ENCODE measurements at regions not wholly inside any gene's neighbourhood (a gene's known extent, or its start where the extent isn't known, plus 50 kb on each side); places are given as distances from the start of the nearest gene placed in this dataset.

- ChIA-PET CTCF (no interaction called here), POLR2A (ENCODE audit: unreplicated experiment) (no interaction called here)
- H3K9me3 ChIP-seq (ENCODE audit: low read length) = no peaks in the 10 kb centered on the region
- H3K36me3 ChIP-seq (ENCODE audit: low read depth, low read length) = no peaks in the 10 kb centered on the region
- no peaks in the 10 kb centered on the region for H3K9me2 ChIP-seq (replicated peaks; ENCODE audit: low read length)
- H3F3A ChIP-seq (ENCODE audit: low read length, unreplicated experiment) = no peaks in the 10 kb centered on the region
- H3K9ac ChIP-seq (ENCODE audit: low read length) = no peak overlapping the region
- H4K20me1 ChIP-seq (ENCODE audit: low read length) = no peaks in the 10 kb centered on the region
- BruUV-seq (replicated peaks) = no TSS peak
- no peak overlapping the region for H3K4me2 ChIP-seq (ENCODE audit: low read length)
- H3K27ac ChIP-seq (ENCODE audit: low read length) = no peak overlapping the region
- H3K4me1 ChIP-seq (ENCODE audit: insufficient read depth, low read length) = no peaks in the 10 kb centered on the region
- ATAC-seq (no peak), DNase-seq (no peak)
- intact Hi-C loops (cut with micrococcal nuclease) = no loop called here
- H2AFZ ChIP-seq (ENCODE audit: low read length) = no peak overlapping the region
- H3K79me2 ChIP-seq (ENCODE audit: low read length) = no peaks in the 10 kb centered on the region
- no peak for TF ChIP-seq EZH2 (IDR thresholded peaks at IDR 0.05; ENCODE audit: low read length, unreplicated experiment)
- no peak for TF ChIP-seq CTCF (conservative IDR thresholded peaks at IDR 0.05; ENCODE audit: low read depth, low read length)
- no peak for TF ChIP-seq EZH2phosphoT487 (IDR thresholded peaks at IDR 0.05; ENCODE audit: borderline replicate concordance, low read length)
- H3K4me3 ChIP-seq (ENCODE audit: low read length) = no peak overlapping the region
- no peaks in the 10 kb centered on the region for H3K27me3 ChIP-seq (ENCODE audit: low read length)
Observed at GRCh38 chr2:129732630-129733026, 246.8 kb upstream of the RAB6C start.

- Histone ChIP-seq H3K4me3 (ENCODE audit: low read length) (no peak overlapping the region), H4K20me1 (ENCODE audit: low read length) (no peaks in the 10 kb centered on the region), H3F3A (ENCODE audit: low read length, unreplicated experiment) (no peaks in the 10 kb centered on the region), H3K4me1 (ENCODE audit: insufficient read depth, low read length) (no peaks in the 10 kb centered on the region), H3K79me2 (ENCODE audit: low read length) (no peaks in the 10 kb centered on the region), H3K36me3 (ENCODE audit: low read depth, low read length) (no peaks in the 10 kb centered on the region), H3K4me2 (ENCODE audit: low read length) (no peak overlapping the region), H3K9ac (ENCODE audit: low read length) (no peak overlapping the region), H2AFZ (ENCODE audit: low read length) (no peak overlapping the region), H3K27me3 (ENCODE audit: low read length) (no peaks in the 10 kb centered on the region), H3K9me2 (replicated peaks; ENCODE audit: low read length) (no peaks in the 10 kb centered on the region), H3K9me3 (ENCODE audit: low read length) (no peaks in the 10 kb centered on the region), H3K27ac (ENCODE audit: low read length) (no peak overlapping the region)
- BruUV-seq (replicated peaks) = no TSS peak
- ATAC-seq = no peak
- POLR2A ChIA-PET (ENCODE audit: unreplicated experiment) = no interaction called here
- TF ChIP-seq EZH2 (IDR thresholded peaks at IDR 0.05; ENCODE audit: low read length, unreplicated experiment) (no peak), CTCF (conservative IDR thresholded peaks at IDR 0.05; ENCODE audit: low read depth, low read length) (no peak), EZH2phosphoT487 (IDR thresholded peaks at IDR 0.05; ENCODE audit: borderline replicate concordance, low read length) (no peak)
- intact Hi-C loops (cut with micrococcal nuclease) = no loop called here
- CTCF ChIA-PET = no interaction called here
- DNase-seq = no peak
Observed at GRCh38 chr2:129733041-129733440, 246.4 kb upstream of the RAB6C start.

DNA sequence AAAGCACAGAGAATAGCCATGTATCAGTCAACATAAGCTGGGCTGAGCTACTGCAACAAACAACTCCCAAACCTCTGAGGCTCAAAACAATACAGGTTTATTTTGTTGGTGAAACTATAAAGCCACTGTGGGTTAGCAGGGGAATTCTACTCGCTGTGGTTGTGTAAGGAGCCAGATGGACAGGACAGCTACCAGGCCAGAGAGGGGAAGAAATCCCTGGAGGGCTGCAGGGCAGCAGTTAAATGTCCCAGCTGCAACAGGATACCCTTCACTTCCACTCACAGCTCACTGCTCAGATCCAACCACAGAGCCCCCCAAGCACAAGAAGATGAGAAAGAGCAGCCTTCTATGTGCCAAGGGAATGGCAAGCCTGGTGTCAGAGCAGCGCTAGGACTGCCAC, 245.9 kb upstream of the RAB6C start:
- DNase-seq = no peak
- no peaks in the 10 kb centered on the region for H3K27me3 ChIP-seq (ENCODE audit: low read length)
- intact Hi-C loops (cut with micrococcal nuclease) = no loop called here
- no peak overlapping the region for H2AFZ ChIP-seq (ENCODE audit: low read length)
- ChIA-PET POLR2A (ENCODE audit: unreplicated experiment) (no interaction called here), CTCF (no interaction called here)
- BruUV-seq (replicated peaks) = no TSS peak
- H3K27ac ChIP-seq (ENCODE audit: low read length) = no peak overlapping the region
- no peaks in the 10 kb centered on the region for H4K20me1 ChIP-seq (ENCODE audit: low read length)
- H3K79me2 ChIP-seq (ENCODE audit: low read length) = no peaks in the 10 kb centered on the region
- H3K4me2 ChIP-seq (ENCODE audit: low read length) = no peak overlapping the region
- H3K9me2 ChIP-seq (replicated peaks; ENCODE audit: low read length) = no peaks in the 10 kb centered on the region
- H3K9me3 ChIP-seq (ENCODE audit: low read length) = no peaks in the 10 kb centered on the region
- H3K4me3 ChIP-seq (ENCODE audit: low read length) = no peak overlapping the region
- H3K36me3 ChIP-seq (ENCODE audit: low read depth, low read length) = no peaks in the 10 kb centered on the region
- ATAC-seq = no peak
- H3K9ac ChIP-seq (ENCODE audit: low read length) = no peak overlapping the region
- H3F3A ChIP-seq (ENCODE audit: low read length, unreplicated experiment) = no peaks in the 10 kb centered on the region
- TF ChIP-seq EZH2 (IDR thresholded peaks at IDR 0.05; ENCODE audit: low read length, unreplicated experiment) (no peak), CTCF (conservative IDR thresholded peaks at IDR 0.05; ENCODE audit: low read depth, low read length) (no peak), EZH2phosphoT487 (IDR thresholded peaks at IDR 0.05; ENCODE audit: borderline replicate concordance, low read length) (no peak)
- no peaks in the 10 kb centered on the region for H3K4me1 ChIP-seq (ENCODE audit: insufficient read depth, low read length)
